GM23338 (cell line): ENCODE measurements at regions not wholly inside any gene's neighbourhood (a gene's known extent, or its start where the extent isn't known, plus 50 kb on each side); places are given as distances from the start of the nearest gene placed in this dataset.

Experiments used
- ATAC-seq: fragments of 200-7000 bp; cut with Tn5 transposase; 3 replicates; pipeline ENCODE4 v1.9.1; 2020
- DNase-seq: peaks from one replicate; pipeline ENCODE4 v3.0.0-alpha.2; 2015; ENCODE audit warnings: low spot score
- H2AFZ ChIP-seq: fragments of 200-600 bp; sonication (generic); 2 replicates; pipeline ENCODE4 v1.8.0; 2016; ENCODE audit warnings: antibody characterized with exemption, mild to moderate bottlenecking, moderate library complexity
- H3F3A ChIP-seq: fragments of 200-600 bp; sonication (generic); replicated peaks from 2 replicates; pipeline ENCODE4 v1.8.0; 2017; ENCODE audit warnings: antibody characterized with exemption, mixed run types, low read depth
- H3K27ac ChIP-seq: fragments of 200-600 bp; sonication (generic); 2 replicates; pipeline ENCODE4 v1.6.1; 2016; ENCODE audit warnings: low read depth
- H3K27me3 ChIP-seq: fragments of 200-600 bp; sonication (generic); 2 replicates; pipeline ENCODE4 v1.8.0; 2016; ENCODE audit warnings: mild to moderate bottlenecking, mixed run types, moderate library complexity; ENCODE audit not compliant: insufficient read depth
- H3K36me3 ChIP-seq: fragments of 200-600 bp; sonication (generic); 2 replicates; pipeline ENCODE4 v1.8.0; 2016; ENCODE audit warnings: mild to moderate bottlenecking; ENCODE audit not compliant: insufficient read depth
- H3K4me1 ChIP-seq: fragments of 200-600 bp; sonication (generic); 2 replicates; pipeline ENCODE4 v1.8.0; 2016; ENCODE audit warnings: mild to moderate bottlenecking, moderate library complexity; ENCODE audit not compliant: insufficient read depth
- H3K4me2 ChIP-seq: fragments of 200-600 bp; sonication (generic); 2 replicates; pipeline ENCODE4 v1.7.1; 2017; ENCODE audit warnings: mixed run types
- H3K4me3 ChIP-seq: fragments of 200-600 bp; sonication (generic); 2 replicates; pipeline ENCODE4 v1.6.1; 2016; ENCODE audit warnings: mixed run types
- H3K79me2 ChIP-seq: fragments of 200-600 bp; sonication (generic); replicated peaks from 2 replicates; pipeline ENCODE4 v1.8.0; 2017; ENCODE audit warnings: mild to moderate bottlenecking; ENCODE audit not compliant: insufficient read depth
- H3K9me2 ChIP-seq: fragments of 200-600 bp; sonication (generic); 2 replicates; pipeline ENCODE4 v1.8.0; 2017; ENCODE audit not compliant: insufficient read depth
- H4K20me1 ChIP-seq: fragments of 200-600 bp; sonication (generic); replicated peaks from 2 replicates; pipeline ENCODE4 v1.8.0; 2017; ENCODE audit warnings: mild to moderate bottlenecking; ENCODE audit not compliant: insufficient read depth
- H3K27ac Mint-ChIP-seq: 2 replicates; pipeline ENCODE4 v1.8.0; 2020; ENCODE audit warnings: inconsistent platforms, mild to moderate bottlenecking, moderate library complexity, mixed read lengths
- H3K27me3 Mint-ChIP-seq: 3 replicates; pipeline ENCODE4 v1.8.0; 2022; ENCODE audit warnings: low read depth, mild to moderate bottlenecking, moderate library complexity, mixed read lengths, inconsistent platforms; ENCODE audit not compliant: insufficient read depth, poor library complexity
- H3K36me3 Mint-ChIP-seq: 3 replicates; pipeline ENCODE4 v1.8.0; 2021; ENCODE audit warnings: low read depth, mild to moderate bottlenecking, inconsistent platforms, moderate library complexity, mixed read lengths
- H3K4me1 Mint-ChIP-seq: 3 replicates; pipeline ENCODE4 v1.8.0; 2020; ENCODE audit warnings: mild to moderate bottlenecking, inconsistent platforms, mixed read lengths
- H3K4me3 Mint-ChIP-seq: 3 replicates; pipeline ENCODE4 v1.8.0; 2021; ENCODE audit warnings: moderate library complexity, mild to moderate bottlenecking, inconsistent platforms, mixed read lengths
- H3K9me3 Mint-ChIP-seq: 3 replicates; pipeline ENCODE4 v1.8.0; 2020; ENCODE audit warnings: moderate library complexity, mild to moderate bottlenecking, inconsistent platforms, mixed read lengths
- CREB1 ChIP-seq: fragments of 250-450 bp; sonication (Bioruptor Pico); IDR thresholded peaks from 2 replicates; pipeline ENCODE4 v1.5.0; 2020; ENCODE audit warnings: low read depth, mild to moderate bottlenecking, moderate library complexity
- CTCF ChIP-seq, 2 experiments: fragments of 200-600 bp in 1 of 2; sonication (generic) in 1 of 2; conservative IDR thresholded peaks; 2 replicates each; pipeline versions ENCODE4 v1.5.1 to v1.6.1; 2016 to 2017; ENCODE audit warnings: antibody characterized with exemption in 2 of 2, low read depth in 2 of 2, mild to moderate bottlenecking in 2 of 2, moderate library complexity in 1 of 2
- EZH2 ChIP-seq: fragments of 200-600 bp; sonication (generic); IDR thresholded peaks from one replicate; pipeline ENCODE4 v1.8.0; 2017; ENCODE audit warnings: antibody characterized with exemption, mild to moderate bottlenecking, low read depth; ENCODE audit not compliant: unreplicated experiment
- EZH2phosphoT487 ChIP-seq: fragments of 200-600 bp; sonication (generic); IDR thresholded peaks from one replicate; pipeline ENCODE4 v1.8.1; 2018; ENCODE audit warnings: antibody characterized with exemption; ENCODE audit not compliant: unreplicated experiment
- JUNB ChIP-seq: IDR thresholded peaks from one replicate; pipeline ENCODE4 v1.6.1; 2016; ENCODE audit warnings: antibody characterized with exemption; ENCODE audit not compliant: unreplicated experiment
- NANOG ChIP-seq: IDR thresholded peaks from 2 replicates; pipeline ENCODE4 v1.6.1; 2016; ENCODE audit warnings: antibody characterized with exemption, borderline replicate concordance
- POLR2AphosphoS5 ChIP-seq: IDR thresholded peaks from 2 replicates; pipeline ENCODE4 v1.6.1; 2016; ENCODE audit warnings: antibody characterized with exemption, low read depth
- REST ChIP-seq: IDR thresholded peaks from one replicate; pipeline ENCODE4 v1.6.1; 2018; ENCODE audit warnings: antibody characterized with exemption; ENCODE audit not compliant: unreplicated experiment
- STAT1 ChIP-seq: IDR thresholded peaks from one replicate; pipeline ENCODE4 v1.6.1; 2016; ENCODE audit warnings: antibody characterized with exemption; ENCODE audit not compliant: unreplicated experiment
- ZNF114 ChIP-seq: fragments of 250-450 bp; sonication (Bioruptor Pico); IDR thresholded peaks from 2 replicates; pipeline ENCODE4 v1.5.0; 2020; ENCODE audit warnings: mild to moderate bottlenecking, moderate library complexity
- ZNF331 ChIP-seq: fragments of 250-450 bp; sonication (Bioruptor Pico); IDR thresholded peaks from 2 replicates; pipeline ENCODE4 v1.5.0; 2020; ENCODE audit warnings: low read depth, mild to moderate bottlenecking, moderate library complexity
- ZNF462 ChIP-seq: fragments of 250-450 bp; sonication (Bioruptor Pico); IDR thresholded peaks from 2 replicates; pipeline ENCODE4 v1.5.0; 2020; ENCODE audit warnings: mild to moderate bottlenecking, moderate library complexity
- TF ChIP-seq, protein P1 (sequence below): IDR thresholded peaks from 2 replicates; pipeline ENCODE4 v1.6.1; 2016; ENCODE audit warnings: antibody characterized with exemption

DNA sequence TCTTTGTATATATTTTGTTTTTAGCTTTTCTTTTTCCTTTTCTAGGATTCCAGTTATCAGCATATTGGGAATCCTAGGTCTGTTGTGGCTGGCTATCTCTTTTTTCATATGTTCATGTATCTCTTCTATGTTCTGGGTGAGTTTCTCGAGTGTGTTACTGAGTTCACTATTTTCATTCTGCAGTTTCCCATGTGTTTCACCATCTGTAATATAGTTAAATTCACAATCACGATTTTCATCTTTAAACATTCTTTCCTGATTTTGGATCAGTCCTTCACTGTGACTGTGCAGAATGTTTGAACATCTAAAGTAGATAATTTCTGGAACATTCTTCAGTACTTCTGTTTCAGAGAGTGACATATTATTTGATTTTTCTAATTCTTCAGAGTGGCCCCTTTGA lies 862.1 kb downstream of the OLFM4 start (continued):
- TF ChIP-seq ZNF462 (CRISPR knock-in tag) (no peak), STAT1 (no peak), CTCF (conservative IDR thresholded peaks at IDR 0.05; ENCODE audit: low read depth in 2 of 2) (no peak)

- H2AFZ ChIP-seq, result no peak overlapping the region; the same call in 1 of the 2 replicates
- H4K20me1 ChIP-seq, result no peaks in the 10 kb centered on the region
- H3K4me2 ChIP-seq, result no peak overlapping the region
- DNase-seq, result no peak
- no peaks in the 10 kb centered on the region for H3K9me2 ChIP-seq
- H3K36me3 ChIP-seq, result no peaks in the 10 kb centered on the region
- no peaks in the 10 kb centered on the region for H3K79me2 ChIP-seq
- no peaks in the 10 kb centered on the region for H3K27me3 ChIP-seq
- Mint-ChIP-seq H3K27me3 (peaks cover 2% of the 10 kb centered on the region), H3K27ac (no peak overlapping the region), H3K36me3 (no peaks in the 10 kb centered on the region), H3K9me3 (peaks cover 3% of the 10 kb centered on the region; the same call in 1 of the 3 replicates), H3K4me1 (no peaks in the 10 kb centered on the region), H3K4me3 (no peak overlapping the region)
- H3K4me1 ChIP-seq, result no peaks in the 10 kb centered on the region
- H3K27ac ChIP-seq, result no peak overlapping the region
- no peak for ATAC-seq
- no peaks in the 10 kb centered on the region for H3F3A ChIP-seq
- H3K4me3 ChIP-seq, result no peak overlapping the region
- TF ChIP-seq, protein P1, sequence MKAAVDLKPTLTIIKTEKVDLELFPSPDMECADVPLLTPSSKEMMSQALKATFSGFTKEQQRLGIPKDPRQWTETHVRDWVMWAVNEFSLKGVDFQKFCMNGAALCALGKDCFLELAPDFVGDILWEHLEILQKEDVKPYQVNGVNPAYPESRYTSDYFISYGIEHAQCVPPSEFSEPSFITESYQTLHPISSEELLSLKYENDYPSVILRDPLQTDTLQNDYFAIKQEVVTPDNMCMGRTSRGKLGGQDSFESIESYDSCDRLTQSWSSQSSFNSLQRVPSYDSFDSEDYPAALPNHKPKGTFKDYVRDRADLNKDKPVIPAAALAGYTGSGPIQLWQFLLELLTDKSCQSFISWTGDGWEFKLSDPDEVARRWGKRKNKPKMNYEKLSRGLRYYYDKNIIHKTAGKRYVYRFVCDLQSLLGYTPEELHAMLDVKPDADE, result no peak
- TF ChIP-seq STAT1, result no peak
- no peak for TF ChIP-seq POLR2AphosphoS5
- no peak for TF ChIP-seq ZNF114
- TF ChIP-seq CREB1, result no peak
- TF ChIP-seq NANOG, result no peak
- no peak for TF ChIP-seq JUNB
- no peak for TF ChIP-seq EZH2
- no peak for TF ChIP-seq EZH2phosphoT487
- TF ChIP-seq REST, result no peak
- no peak for TF ChIP-seq ZNF331
Observed at GRCh38 chr13:53901593-53901992, 873.0 kb downstream of the OLFM4 start.
